ENCODE measurements at regions not wholly inside any gene's neighbourhood (a gene's known extent, or its start where the extent isn't known, plus 50 kb on each side); places are given as distances from the start of the nearest gene placed in this dataset.
A peak's percentile ranks its signal among the peaks of the same experiment; 100 is the strongest.

DNA sequence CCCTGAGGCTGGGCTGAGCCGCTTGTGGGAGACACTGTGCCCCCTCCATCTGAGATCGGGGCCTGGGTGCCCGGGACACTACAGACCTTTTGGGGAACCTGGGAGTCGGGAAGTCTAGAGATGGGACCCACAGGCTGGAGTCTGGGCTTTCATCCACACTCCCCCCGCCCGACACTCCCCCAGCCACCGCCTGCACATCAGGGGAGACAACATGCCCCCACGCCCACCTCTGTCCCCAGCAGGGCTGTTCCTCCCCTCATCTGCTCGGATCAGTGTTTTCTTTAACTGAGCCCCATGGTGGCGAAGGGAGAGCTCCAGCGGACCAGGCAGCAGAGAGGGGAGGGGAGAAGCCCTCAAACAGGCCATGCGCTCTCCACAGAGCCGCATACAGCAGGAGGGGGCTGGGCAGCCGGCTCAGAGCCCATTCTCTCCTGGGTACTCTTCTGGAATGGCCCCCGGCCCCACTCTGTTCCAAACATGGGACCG lies 174.7 kb downstream of the IGLL1 start:
- no peak for DNase-seq

DNA sequence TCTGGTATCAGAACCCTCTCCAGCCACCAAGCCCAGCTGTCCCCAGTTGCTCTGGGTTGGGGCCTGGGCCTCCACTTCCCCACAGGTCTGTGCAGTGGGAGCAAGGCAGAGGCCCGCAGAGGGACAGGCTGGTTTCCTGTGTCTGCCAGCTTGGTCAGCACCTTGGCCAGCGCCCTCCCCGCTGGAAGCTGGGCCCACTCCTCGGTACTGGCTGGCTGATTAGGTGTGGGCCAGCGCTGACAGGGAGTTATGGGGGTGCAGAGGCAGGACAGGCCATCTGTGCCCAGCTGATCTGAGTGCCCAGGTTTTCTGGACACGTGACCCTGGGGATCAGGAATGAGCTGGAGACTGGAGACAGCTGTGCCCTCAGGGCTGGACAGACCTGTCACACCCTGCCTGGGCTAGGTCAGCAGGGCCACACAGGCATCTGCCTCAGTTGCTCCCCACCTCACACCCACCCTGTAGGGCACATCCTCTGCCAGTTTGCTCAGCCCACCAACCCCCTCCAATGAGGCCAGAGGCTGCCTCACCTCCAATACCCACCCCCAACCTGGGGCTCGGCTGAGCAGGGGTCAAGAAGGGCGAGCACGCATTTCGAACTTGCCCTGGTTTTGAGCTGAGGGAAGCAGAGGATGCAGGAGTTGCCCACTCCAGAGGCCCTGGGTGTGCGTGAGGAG lies 175.3 kb downstream of the IGLL1 start:
- DNase-seq: no peak

DNA sequence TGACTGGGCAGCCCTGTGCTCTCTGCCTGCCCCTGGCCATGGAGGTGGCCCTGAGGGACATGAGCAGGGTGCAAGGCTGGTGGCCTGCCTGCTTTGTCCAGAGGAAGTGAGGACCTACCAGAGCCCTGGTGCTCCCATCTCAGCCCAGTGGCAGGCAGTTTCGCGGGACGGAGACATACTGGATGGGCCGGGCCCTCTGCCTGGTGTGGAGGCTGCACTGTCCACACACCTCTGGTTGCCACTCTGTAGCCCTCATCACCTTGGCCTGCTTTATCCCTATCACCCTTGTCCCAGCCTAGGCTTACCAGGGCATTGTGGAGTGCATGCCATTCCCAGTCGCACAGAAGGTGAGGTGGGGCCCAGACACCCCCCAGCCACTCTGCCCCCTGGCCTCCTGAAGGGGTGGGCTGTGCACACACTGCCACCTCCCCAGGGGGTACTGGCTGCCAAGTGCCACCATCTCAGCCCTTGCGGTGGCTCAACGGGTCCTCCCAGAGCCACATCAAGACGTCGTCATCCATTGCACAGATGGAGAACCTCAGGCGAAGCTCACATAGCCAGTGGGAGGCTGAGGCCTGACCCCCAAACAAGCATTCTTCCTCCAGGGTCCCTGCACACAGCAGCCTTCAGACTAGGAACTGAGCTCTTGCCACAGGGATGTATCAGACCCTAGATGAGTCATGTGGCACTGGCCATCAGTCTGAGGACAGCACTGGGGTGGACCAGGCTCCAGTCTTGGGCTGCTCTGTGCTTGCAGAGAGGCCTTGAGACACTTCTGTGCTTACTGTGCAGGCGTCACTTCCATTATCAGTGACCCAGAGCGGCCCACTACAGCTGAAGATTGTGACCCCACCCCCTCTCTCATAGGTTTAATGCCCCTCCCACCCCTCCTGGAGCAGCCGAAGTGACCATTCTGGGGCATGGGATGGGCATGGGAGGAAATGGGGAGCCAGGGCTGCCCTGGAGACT lies 176.1 kb downstream of the IGLL1 start:
- no peak for DNase-seq

DNA sequence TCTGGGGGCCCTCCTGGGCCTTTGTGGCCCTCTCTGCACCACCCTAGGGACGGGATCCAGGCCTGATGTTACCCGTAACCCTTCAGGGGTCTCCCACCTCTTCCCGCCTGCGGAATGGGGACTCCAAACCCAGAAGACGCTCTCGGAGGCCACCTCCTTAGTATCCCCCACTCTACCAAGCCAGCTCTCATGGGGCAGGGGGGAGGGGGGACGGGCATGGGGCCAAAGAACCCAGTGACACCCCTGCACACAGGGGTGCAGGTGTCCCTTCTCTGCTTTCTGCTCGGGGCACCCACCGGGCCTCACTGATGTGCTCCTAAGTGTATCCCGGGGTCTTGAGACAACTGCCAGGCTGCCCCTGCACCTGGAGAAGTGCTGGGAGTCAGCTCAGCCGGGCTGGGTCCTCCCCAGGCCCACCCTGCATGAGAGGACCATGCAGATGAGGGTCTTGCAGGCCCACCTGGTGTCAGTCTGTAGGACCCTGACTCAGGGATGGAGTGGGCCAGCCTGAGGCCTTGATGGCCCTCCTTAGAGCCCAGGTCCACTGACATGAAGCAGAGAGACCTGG lies 176.9 kb downstream of the IGLL1 start:
- no peak for DNase-seq

DNA sequence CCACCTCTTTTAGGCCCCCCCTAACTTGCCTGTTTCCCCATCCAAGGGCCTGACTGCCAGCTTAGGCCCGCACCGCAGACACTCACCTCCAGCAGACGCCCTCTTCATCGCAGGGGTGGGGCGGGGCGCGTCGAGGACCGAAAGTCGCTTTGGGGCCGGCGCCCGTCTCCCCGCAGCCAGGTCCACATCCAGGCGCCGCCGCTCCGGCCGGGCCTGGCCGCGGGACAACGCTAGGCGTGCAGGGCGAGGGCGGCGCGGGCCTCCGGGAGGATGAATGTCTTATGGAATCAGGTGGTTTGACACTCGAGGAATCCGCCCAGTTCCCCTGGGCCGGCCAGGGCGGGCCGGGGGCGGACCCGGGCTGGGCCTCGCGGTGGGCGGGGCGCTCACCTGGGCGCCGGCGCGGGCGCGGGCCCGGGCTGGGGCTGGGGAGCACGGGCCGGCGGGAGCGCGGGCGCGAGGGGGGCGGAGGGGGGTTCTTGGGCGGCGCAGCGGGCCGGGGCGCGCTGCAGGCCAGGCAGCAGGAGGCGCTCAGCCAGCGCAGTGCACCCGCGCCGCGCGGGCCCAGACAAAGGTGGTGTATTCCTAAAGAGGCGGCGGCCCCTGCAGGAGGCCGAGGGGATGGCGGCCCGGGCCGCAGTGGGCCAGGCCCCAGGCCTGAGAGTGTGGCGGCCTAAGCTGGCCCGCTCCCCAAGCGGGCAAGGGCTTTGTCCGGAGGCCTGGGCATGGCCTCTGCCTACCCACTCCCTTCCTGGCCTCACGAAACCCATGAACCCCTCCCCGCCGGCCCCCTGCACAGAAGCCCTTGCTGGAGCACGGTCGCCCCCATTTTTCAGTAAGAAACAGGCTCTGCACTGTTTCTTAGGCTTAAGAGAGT lies 177.6 kb downstream of the IGLL1 start:
- DNase-seq: peak; percentile 71 to 77

DNA sequence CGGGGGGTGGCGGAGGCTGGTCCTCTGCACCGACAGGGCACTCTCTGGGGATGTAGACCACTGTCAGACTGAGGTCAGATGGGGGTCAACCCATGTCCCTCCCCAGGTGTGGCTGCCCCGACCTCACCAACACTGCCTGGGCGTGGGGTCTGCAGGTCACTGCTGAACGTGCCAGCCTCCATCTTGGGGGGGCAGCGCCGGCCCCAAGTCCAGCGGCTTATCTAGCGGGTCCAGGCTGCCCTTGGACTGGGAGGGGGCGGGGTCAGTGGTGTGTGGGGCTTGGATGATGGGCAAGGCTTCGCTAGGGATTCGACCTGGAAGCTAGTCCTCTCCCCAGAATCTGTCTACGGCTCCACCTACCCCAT lies 178.2 kb downstream of the IGLL1 start:
- no peak for DNase-seq

DNA sequence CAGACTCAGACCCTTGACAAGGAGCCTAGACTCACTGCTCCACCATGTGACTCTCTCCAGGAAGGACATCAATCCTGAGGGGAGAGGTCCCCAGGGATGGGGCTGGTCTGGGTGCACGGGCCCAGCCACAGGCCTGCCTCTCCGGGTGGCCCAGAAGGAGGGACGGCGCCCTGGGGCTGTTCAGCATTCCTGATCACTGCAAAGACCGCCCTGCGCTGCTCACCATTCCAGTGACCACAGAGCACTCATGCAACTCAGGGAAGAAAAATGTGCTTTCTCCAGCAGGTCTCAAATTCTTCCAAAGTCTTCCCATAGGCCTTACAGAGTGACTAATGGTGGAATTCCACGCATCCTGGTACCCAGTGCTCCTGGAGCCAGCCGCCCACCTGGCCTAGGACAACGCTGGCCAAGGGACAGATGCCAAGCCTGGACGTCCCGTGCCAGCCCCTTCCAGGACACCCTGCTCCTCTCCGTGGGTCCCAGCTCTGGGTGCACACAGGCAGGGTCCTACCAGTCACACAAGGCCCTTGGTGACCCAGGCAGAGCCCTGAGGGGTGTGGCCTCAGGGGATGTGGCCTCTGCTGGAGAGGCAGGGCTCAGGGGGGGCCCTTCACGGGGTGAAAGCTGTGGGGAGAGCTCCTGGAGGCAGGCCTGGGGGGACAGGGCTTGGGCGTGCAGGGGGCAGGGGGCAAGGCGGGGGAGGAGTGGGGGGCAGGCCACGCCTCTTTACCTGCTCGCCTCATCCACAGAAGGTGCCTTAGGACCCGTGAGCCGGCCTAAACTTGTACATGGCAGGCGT lies 178.8 kb downstream of the IGLL1 start:
- no peak for DNase-seq

DNA sequence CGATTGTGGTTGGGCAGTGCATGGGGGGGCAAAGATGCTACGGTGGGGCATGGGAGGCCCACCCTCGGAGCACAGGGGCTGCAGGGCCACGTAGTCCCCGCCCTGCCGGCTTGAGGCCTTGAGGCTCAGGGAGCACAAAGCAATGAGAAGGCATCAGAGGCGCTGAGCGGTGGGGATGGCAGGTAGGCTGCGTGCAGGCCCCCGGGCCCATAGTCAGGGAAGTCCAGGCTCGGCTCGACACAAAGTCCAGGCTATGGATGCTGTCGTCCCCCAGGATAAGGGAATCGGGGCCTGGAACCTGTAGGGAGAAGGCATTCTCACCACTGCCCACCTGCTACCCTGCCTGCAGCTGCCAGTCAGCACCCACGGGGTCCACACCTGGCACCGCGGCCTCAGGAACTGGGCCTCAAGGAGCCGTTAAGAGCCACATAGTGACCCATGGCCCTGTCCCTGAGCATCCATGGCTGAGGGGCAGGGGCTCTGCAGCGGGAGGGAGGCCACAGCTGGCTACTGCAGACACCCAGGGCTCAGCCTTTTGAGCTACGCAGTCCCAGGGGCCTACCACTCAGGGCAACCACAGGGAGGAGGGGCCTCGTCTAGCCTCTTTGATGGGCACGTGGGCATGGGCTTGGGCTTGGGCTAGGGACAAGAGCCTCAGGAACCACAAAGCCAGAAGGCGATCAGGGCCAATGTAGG lies 179.7 kb downstream of the IGLL1 start:
- no peak for DNase-seq

DNA sequence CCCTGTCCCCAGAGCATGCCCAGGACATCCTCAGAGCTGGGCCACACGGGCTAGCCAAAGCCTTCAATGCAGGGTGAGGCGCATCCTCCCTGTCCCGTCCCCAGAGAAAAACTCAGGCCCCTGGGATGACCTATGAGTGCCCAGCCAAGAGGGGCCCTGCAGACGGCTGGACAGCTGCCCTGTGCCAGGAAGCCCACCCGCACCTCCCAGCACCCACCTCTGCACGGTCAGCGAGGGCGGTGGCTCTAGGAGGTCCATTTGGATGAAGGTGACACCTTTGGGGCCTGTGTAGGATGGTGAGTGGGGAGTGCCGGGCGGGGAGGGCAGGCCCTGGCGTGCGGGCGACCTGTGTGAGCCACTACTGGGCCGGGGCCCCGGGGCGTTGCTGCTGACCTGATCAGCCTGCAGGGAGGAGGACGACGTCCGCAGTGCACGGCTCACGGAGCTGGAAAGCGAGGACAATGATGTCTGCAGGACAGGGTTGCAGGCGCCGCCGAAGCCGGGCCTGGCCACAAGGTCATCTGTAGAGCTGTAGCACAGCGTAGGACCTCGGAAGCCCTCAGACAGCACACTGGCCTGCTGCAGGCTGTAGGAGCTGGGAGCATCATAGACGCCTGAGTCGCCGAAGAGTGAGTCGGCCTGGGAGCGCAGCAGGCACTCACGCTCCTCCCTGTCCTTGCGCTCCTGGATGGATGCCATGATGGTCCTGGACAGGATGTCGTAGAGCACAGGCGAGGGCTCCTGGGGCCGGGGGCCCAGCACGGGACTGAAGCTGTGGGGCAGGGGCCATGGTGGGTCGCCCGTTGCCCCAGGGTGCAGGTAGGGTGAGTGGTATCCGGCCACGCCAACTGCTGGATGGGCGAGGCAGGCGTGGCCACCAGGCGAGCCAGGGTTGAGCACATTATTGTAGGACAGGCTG lies 180.5 kb downstream of the IGLL1 start:
- no peak for DNase-seq

DNA sequence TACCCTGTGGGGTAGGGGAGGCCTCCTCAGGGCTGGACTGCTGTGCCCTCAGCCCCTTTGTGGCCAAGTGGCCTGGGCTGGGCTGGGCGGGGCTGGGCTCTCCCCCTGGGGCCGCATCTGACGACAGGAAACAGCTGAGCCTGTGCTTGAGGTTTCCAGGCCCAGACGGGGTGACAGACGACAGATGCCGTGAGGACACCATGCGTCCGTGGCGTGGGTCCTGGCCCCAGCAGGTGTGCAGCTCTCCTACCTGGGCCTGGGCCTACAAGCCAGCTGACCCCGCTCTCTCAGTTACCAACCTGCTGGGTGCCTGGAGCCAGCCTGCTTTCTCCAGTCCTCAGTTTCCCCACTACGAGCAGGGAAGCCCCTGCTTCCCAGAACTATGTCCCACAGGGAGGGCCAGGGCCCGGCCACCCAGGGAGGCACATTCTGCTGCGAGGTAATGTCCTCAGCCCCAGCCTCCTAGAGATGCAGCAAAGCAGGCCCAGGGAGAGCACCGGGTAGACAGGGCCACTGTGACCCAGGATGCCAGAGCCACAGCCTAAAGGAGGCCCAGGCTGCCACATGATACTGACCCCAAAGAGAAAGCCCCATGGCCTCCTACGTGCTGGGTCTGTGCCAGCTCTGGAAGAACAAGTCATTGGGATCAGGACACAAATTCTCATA lies 181.3 kb downstream of the IGLL1 start:
- DNase-seq: no peak

DNA sequence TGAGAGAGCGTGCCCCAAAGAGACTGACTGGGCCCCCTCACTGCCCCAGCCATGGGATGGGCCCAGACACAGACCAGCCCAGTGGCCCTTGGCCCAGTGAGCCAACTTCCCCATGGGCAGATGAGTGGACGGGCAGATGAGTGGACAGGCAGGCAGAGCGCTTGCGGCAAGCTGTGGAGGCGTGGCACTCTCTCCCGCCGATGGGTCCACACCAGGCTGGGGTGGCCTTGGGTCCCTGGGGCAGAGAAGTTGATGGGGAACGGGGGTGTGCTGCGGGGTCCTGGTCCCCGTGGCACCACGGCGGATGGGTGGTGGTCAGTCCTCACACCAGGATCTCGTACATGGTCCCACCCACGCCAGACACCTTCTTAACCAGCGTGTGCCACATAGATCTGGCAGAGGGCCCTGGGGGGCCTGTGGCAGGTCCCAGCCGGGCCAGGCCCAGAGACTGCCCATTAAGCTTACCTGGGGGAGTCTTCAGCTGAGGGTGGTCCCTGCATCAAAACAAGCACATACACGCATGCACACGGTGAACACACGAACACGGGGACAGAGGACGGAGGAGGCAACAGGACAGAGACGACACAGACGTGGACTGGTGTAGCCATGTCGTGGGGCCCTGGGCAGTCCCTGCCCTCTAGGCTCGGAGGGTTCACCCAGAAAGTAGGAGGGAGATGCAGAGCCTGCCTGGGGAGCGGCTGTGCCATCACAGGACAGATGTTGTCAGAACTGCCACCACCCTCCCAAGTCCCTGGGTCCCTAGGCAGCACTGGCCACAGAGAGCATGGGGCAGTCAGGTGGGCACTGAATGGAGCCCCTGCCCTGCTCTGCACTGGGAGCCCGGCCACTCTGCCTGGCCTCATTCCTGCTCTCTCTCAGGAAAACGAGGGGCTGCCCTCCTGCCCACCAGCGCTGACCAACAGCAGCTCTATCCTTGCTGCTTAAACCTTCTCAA lies 182.2 kb downstream of the IGLL1 start:
- DNase-seq: no peak

DNA sequence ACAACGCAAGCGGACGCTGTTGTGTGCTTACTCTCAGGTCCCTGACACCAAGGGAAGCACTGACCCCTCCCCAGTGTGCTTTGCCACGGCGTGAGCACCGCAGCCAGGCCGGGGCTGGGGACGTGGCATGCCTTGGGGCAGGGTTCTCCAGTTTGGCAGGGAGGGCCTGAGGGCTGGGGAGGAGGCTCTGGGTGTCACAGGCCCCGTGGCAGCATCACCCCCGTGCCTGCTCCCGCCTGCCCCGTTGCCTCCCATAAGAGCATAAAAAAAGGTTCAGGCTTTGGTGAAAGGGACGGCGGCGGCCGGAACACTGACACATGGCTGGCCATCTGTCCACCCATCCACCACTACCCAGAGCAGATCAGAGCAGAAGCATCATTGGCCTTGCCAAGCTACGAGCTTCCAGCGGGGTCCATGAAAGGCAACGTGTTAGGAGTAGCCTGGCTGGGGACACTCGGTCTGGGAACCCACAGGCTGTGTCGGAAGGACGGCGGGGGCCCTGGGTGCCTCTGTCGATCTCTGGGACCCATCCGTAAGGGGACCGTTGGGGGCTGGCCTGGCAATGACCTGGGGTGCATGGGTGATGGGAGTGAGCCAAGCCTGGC lies 183.0 kb downstream of the IGLL1 start:
- DNase-seq: no peak

DNA sequence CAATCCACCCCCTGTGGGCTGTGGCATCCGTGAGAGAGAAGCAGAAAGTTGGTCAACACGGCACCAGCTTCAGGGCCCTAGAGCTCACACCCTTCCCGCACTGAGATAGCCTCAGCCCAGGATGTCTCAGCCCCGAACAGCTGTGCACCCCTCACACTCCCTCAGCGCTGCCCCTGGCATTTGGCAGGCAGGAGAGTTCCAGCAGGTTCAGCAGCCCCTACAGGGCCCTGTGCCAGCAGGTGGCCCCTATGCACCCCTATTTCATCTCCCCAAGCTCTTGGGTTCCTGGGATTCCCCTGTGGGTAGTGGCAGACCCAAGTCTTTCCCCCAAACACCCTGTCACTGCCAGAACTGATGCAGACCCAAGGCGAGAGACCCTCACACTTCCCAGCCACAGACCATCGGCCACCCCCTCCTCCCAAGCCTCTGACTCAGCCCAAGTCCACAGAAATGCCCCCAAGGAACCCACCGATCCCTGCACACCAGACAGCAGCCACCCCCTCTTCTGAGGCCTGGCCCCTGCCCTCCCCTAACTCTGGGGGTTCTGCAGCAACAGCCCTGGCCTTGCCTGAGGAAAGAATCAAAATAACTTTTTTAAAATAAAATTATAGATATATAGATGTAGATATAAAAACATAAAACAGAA lies 183.6 kb downstream of the IGLL1 start:
- no peak for DNase-seq

DNA sequence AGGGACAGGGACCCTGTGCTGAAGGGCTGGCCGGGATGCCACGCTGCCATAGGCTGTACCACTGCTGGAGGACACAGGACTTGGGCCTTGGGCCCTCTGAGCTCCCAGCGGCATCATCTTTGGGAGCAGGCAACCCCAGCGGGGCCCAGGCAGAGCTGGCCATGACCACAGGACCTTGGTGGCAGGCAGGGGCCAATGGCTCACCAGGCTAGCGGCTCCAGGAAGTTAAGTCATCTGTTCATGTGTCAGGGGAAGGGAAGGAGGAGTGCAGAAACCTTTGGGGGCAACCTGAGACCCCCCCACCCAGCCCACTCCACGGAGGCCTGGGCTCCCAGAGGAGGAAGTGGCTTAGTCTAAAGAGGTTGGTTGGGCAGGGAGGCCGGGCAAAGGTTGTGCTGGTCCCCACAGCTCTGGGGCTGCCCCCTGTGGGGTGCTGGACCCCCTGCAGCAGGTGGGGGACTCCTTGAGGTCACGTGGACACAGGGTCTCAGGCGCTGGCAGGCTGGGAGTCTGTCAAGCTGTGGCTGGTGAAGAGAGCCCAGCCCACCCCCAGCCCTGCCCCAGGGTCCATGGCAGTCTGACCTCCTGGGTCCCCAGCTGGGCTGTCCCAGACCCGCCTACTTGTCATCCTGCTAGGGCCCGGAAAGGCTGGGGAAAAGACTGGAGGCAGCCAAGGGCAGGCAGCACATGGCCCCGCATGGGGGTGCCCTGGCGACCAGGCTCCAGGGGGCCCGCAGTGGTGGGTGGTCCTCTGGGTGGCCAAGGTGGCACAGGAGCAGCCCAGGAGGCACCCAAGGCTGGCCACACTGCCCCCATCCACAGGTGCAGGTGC lies 184.3 kb downstream of the IGLL1 start:
- DNase-seq: no peak

DNA sequence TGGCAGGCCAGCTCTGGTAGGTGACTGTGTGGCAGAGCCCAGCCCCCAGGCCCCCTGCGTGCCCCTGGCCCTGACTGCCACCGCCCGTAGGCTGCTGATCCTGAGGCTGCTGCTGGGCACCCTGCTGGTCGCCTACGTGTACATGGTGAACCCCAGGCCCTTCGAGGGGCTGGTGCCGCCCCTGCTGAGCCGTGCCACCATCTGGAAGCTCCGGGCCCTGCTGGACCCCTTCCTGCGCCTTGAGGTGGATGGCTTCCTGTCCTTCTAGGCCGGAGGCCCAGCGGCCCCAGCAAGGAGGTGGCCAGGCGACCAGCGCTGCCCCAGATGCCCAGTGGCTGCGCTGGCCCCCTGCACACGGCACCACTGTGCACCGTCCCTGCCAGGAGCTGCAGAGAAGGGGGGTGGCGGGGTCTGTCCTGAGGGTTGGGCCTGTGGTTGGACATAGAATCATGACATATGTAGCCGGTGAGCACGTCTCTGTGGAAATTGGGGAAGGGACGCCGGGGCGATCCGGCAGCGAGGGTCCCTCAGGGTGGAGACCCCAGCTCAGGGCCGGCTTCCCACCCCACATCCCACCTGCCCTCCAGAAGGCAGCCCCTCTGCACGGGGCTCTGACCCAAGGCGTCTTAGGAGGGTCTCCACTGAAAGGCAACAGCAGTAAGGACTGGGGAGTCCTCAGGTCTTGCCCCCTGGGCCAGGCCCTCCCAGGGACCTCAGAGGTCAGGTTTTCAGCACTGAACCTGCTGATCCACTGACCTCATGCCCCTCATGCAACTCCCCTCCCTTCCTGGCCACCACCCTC lies 185.4 kb downstream of the IGLL1 start:
- no peak for DNase-seq
